HEK293T (cell line): ENCODE measurements at regions not wholly inside any gene's neighbourhood (a gene's known extent, or its start where the extent isn't known, plus 50 kb on each side); places are given as distances from the start of the nearest gene placed in this dataset.
"Not testable (repeated sequence)": the region's sequence is repeated elsewhere in the genome, so short reads cannot be mapped to it uniquely, and the experiment has no call there.

Experiments
- CTCF ChIA-PET: fragments of 350-600 bp; formaldehyde crosslinking; extraction: SDS; loops from one replicate; lab custom pipeline; 2021; ENCODE audit warnings: antibody characterized with exemption, inconsistent platforms; lab: Yijun Ruan, JAX
- POLR2A ChIA-PET: fragments of 350-600 bp; formaldehyde crosslinking; extraction: SDS; loops from one replicate; lab custom pipeline; 2020; ENCODE audit warnings: antibody characterized with exemption, inconsistent platforms; lab: Yijun Ruan, JAX
- DNase-seq: peaks from one replicate; pipeline ENCODE4 v3.0.0; 2012; ENCODE audit warnings: mixed read lengths; ENCODE audit errors: extremely low spot score
- ARNT ChIP-seq: fragments of 450-650 bp; IDR thresholded peaks from 2 replicates; pipeline ENCODE4 v1.6.1; 2017; ENCODE audit warnings: mild to moderate bottlenecking
- BHLHE40 ChIP-seq: fragments of 450-650 bp; IDR thresholded peaks from 2 replicates; pipeline ENCODE4 v1.6.1; 2016; ENCODE audit warnings: mild to moderate bottlenecking, moderate library complexity, borderline replicate concordance
- CTBP1 ChIP-seq: fragments of 450-650 bp; IDR thresholded peaks from 2 replicates; pipeline ENCODE4 v1.6.1; 2016; ENCODE audit warnings: borderline replicate concordance
- ELF4 ChIP-seq: fragments of 450-650 bp; IDR thresholded peaks from 2 replicates; pipeline ENCODE4 v1.6.1; 2017; ENCODE audit warnings: antibody characterized with exemption
- FOXA1 ChIP-seq: fragments of 450-650 bp; IDR thresholded peaks from 2 replicates; pipeline ENCODE4 v1.6.1; 2016; ENCODE audit warnings: mild to moderate bottlenecking
- FOXK2 ChIP-seq: fragments of 450-650 bp; IDR thresholded peaks from 2 replicates; pipeline ENCODE4 v1.6.1; 2016; ENCODE audit warnings: mild to moderate bottlenecking
- FOXM1 ChIP-seq: fragments of 450-650 bp; IDR thresholded peaks from 2 replicates; pipeline ENCODE4 v1.6.1; 2017; ENCODE audit warnings: mild to moderate bottlenecking, borderline replicate concordance
- HDGF ChIP-seq: fragments of 450-650 bp; IDR thresholded peaks from 2 replicates; pipeline ENCODE4 v1.6.1; 2017; ENCODE audit warnings: antibody characterized with exemption, borderline replicate concordance
- L3MBTL2 ChIP-seq: fragments of 450-650 bp; conservative IDR thresholded peaks from 2 replicates; pipeline ENCODE4 v1.6.1; 2016; ENCODE audit warnings: mild to moderate bottlenecking
- LEF1 ChIP-seq: fragments of 450-650 bp; IDR thresholded peaks from 2 replicates; pipeline ENCODE4 v1.6.1; 2017; ENCODE audit warnings: mild to moderate bottlenecking, borderline replicate concordance
- NFRKB ChIP-seq: fragments of 450-650 bp; IDR thresholded peaks from 2 replicates; pipeline ENCODE4 v1.6.1; 2016; ENCODE audit warnings: mild to moderate bottlenecking, moderate library complexity
- SP1 ChIP-seq: fragments of 450-650 bp; IDR thresholded peaks from 2 replicates; pipeline ENCODE4 v1.6.1; 2017
- SUZ12 ChIP-seq: fragments of 450-650 bp; IDR thresholded peaks from 2 replicates; pipeline ENCODE4 v1.6.1; 2016; ENCODE audit warnings: mild to moderate bottlenecking
- TARDBP ChIP-seq: fragments of 450-650 bp; IDR thresholded peaks from 2 replicates; pipeline ENCODE4 v1.6.1; 2016
- ZNF384 ChIP-seq: fragments of 450-650 bp; IDR thresholded peaks from 2 replicates; pipeline ENCODE4 v1.6.1; 2016
- TF ChIP-seq, protein P1 (sequence below): fragments of 450-650 bp; IDR thresholded peaks from 2 replicates; pipeline ENCODE4 v1.6.1; 2016

DNA sequence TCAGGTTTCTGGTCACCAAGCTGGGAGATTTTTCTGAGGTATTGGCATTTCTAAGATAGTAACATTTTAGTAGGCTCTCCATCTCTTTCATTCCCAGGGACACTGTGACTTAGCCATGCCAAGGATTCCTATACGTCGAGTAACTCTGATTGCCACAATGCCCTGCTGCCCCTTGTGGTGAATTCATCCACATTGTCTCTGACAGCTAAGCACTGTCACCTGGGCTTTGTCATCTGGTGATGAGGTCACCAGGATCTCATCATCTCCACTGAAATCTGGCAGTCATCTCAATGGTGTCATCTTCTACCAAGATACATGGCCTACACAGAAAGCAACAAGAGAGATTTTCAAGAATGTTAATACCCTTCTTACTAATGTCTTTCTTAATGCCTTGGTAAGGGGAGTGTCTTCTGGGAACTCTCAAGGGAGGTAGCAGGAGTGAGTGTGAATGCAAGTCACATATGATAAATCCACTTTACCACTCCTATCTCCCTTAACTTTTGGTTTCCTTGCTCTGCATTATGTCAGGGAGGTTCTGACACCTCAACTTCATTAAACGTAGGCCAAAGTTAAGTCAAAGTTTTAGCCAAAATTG lies 246.7 kb downstream of the CD109 start:
- POLR2A ChIA-PET: no interaction called here
- no peak for TF ChIP-seq LEF1
- TF ChIP-seq HDGF: no peak
- TF ChIP-seq TARDBP: no peak
- no peak for TF ChIP-seq ARNT
- TF ChIP-seq BHLHE40: no peak
- no peak for TF ChIP-seq FOXK2
- no peak for TF ChIP-seq L3MBTL2
- TF ChIP-seq, protein P1, sequence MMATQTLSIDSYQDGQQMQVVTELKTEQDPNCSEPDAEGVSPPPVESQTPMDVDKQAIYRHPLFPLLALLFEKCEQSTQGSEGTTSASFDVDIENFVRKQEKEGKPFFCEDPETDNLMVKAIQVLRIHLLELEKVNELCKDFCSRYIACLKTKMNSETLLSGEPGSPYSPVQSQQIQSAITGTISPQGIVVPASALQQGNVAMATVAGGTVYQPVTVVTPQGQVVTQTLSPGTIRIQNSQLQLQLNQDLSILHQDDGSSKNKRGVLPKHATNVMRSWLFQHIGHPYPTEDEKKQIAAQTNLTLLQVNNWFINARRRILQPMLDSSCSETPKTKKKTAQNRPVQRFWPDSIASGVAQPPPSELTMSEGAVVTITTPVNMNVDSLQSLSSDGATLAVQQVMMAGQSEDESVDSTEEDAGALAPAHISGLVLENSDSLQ: no peak
- CTCF ChIA-PET: no interaction called here
- DNase-seq: no peak

- CTCF ChIA-PET: no interaction called here
These were observed 245.9 kb downstream of the CD109 start for GRCh38 chr6:73941892-73942291.

GRCh38 chr6:73937805-73938204 lies 241.8 kb downstream of the CD109 start:
- CTCF ChIA-PET: no interaction called here
- POLR2A ChIA-PET: no interaction called here
- TF ChIP-seq ARNT: no peak
- TF ChIP-seq SP1: no peak
- TF ChIP-seq, protein P1: no peak
- no peak for DNase-seq

More at GRCh38 chr6:73941892-73942291, 245.9 kb downstream of the CD109 start:
- POLR2A ChIA-PET: no interaction called here
- TF ChIP-seq HDGF (no peak), FOXM1 (no peak), SUZ12 (no peak), FOXK2 (no peak), TARDBP (no peak)
- no peak for DNase-seq

DNA sequence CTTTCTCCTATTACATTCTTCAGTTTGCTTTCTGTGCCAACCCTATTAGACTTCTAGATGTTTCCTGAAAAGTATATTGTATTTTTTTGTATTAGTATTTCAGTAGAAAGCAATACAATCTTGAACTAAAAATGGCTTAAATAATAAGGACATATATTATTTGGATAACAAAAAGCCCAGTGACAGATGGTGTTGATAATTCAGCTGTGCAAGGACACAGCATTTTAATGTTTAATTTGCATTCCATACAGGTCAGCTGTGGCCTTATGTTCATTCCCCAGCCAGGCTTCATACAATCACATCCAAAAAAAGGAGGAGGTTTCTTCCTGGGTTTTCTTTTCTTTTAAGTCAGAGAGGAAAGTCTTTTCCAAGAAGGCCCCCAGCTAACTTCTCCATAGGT lies 236.9 kb downstream of the CD109 start:
- DNase-seq: no peak
- ChIA-PET CTCF (no interaction called here), POLR2A (no interaction called here)
- TF ChIP-seq HDGF (no peak), FOXA1 (no peak), FOXK2 (no peak), ARNT (no peak), FOXM1 (no peak), SUZ12 (no peak), NFRKB (no peak), TARDBP (no peak), ELF4 (no peak), L3MBTL2 (no peak), BHLHE40 (no peak), ZNF384 (no peak), SP1 (no peak), LEF1 (no peak), CTBP1 (no peak)
- TF ChIP-seq, protein P1: no peak

- ChIA-PET CTCF (no interaction called here), POLR2A (no interaction called here)
- no peak for DNase-seq
- TF ChIP-seq HDGF: no peak
- TF ChIP-seq BHLHE40: no peak
- TF ChIP-seq SUZ12: no peak
- TF ChIP-seq FOXK2: no peak
- TF ChIP-seq, protein P1: no peak
- TF ChIP-seq CTBP1: no peak
- no peak for TF ChIP-seq ELF4
- TF ChIP-seq NFRKB: no peak
- no peak for TF ChIP-seq LEF1
- TF ChIP-seq L3MBTL2: no peak
- no peak for TF ChIP-seq TARDBP
- TF ChIP-seq SP1: no peak
- TF ChIP-seq FOXA1: no peak
- TF ChIP-seq ZNF384: no peak
- TF ChIP-seq ARNT: no peak
- no peak for TF ChIP-seq FOXM1
These were observed 233.4 kb downstream of the CD109 start for GRCh38 chr6:73929405-73929804.

GRCh38 chr6:73927421-73927820 lies 231.4 kb downstream of the CD109 start:
- CTCF ChIA-PET: no interaction called here
- no peak for DNase-seq
- no peak for TF ChIP-seq BHLHE40
- no peak for TF ChIP-seq HDGF
- no peak for TF ChIP-seq SP1
- no peak for TF ChIP-seq CTBP1
- TF ChIP-seq ELF4: no peak
- TF ChIP-seq FOXA1: no peak
- TF ChIP-seq LEF1: no peak
- no peak for TF ChIP-seq TARDBP
- TF ChIP-seq FOXK2: no peak
- no peak for TF ChIP-seq ARNT
- TF ChIP-seq, protein P1: no peak
- no peak for TF ChIP-seq NFRKB
- no peak for TF ChIP-seq FOXM1
- no peak for TF ChIP-seq SUZ12
- TF ChIP-seq L3MBTL2: no peak
- no peak for TF ChIP-seq ZNF384
- POLR2A ChIA-PET: no interaction called here

GRCh38 chr6:73925703-73926102 lies 229.7 kb downstream of the CD109 start:
- DNase-seq, POLR2A ChIA-PET, CTCF ChIA-PET: not testable (repeated sequence)
